ENCODE measurements at regions not wholly inside any gene's neighbourhood (a gene's known extent, or its start where the extent isn't known, plus 50 kb on each side); places are given as distances from the start of the nearest gene placed in this dataset.

DNA sequence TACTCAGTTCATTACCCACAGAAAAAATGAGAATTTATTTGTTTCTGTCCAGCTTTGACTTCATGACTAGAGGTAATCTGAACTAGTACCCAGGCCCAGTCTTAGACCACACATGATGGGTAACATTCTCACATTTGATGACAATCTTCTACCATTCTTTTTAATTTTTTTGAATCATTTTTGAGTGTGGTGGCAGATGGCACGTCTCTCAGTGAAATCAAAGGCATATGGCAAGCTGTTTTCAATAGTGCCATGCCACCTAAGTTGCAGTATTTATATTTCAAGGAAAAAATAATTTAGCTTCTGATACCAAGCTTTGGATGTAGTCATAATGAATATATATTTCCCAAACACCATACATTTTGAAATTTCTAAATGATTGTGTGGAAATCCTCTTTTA is 88.8 kb upstream of the HS3ST5 start:
- Histone ChIP-seq H3K36me3 (ENCODE audit: control insufficient read depth in 2 of 3, insufficient read depth in 3 of 3, low read length in 3 of 3) (no peaks in the 10 kb centered on the region), H3K9me3 (ENCODE audit: control insufficient read depth in 2 of 3, low read length in 3 of 3) (no peaks in the 10 kb centered on the region), H3K27me3 (ENCODE audit: control insufficient read depth in 2 of 2, insufficient read depth in 2 of 2, low read length in 2 of 2) (no peaks in the 10 kb centered on the region), H3K4me1 (ENCODE audit: control insufficient read depth in 2 of 2, insufficient read depth in 2 of 2, low read length in 2 of 2) (no peaks in the 10 kb centered on the region), H3K27ac (ENCODE audit: low read depth, low read length) (no peak overlapping the region), H3K4me3 (ENCODE audit: low read length) (no peak overlapping the region)
- Mint-ChIP-seq H3K4me1 (peaks cover 0 to 5% (median 0%) of the 10 kb centered on the region in 7 donors), H3K9me3 (peaks cover 0 to 7% (median 0%) of the 10 kb centered on the region in 11 donors), H3K4me3 (no peak overlapping the region), H3K27me3 (peaks cover 0 to 11% (median 4%) of the 10 kb centered on the region in 5 donors), H3K36me3 (no peaks in the 10 kb centered on the region), H3K27ac (no peak overlapping the region)
- intact Hi-C loops (cut with micrococcal nuclease), result no loop called here
- DNase-seq (no peak), ATAC-seq (no peak)
- CTCF ChIA-PET, result no interaction called here
- POLR2A ChIA-PET, result no interaction called here

DNA sequence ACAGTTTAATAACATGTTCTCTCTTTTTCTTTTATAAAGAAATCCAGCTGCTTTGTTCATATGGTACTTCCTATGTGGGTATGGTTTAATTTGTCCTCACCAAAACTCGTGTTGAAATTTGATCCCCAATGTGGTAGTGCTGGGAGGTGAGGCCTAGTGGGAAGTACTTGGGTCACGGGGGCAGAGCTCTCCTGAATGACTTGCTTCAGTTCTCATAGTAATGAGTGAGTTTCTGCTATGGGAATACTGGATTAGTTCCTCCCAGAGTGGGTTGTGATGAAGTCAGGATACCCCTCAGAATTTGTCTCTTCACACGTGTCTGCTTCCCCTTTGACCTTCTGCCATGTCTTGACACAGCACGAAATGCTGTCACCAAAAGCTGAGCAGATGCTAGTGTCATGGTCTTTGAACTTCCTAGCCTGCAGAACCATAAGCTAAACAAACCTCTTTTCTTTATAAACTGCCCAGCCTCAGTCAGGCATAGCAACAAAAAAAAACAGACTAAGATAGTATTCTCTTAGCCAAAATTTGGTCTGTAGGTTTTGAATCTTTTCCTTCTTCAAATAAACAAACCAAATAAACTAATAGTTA is 87.8 kb upstream of the HS3ST5 start:
- intact Hi-C loops (cut with micrococcal nuclease), result no loop called here
- H3K4me3 ChIP-seq (ENCODE audit: low read length), result no peak overlapping the region
- no peak overlapping the region for H3K27ac ChIP-seq (ENCODE audit: low read depth, low read length)
- Mint-ChIP-seq H3K4me3 (no peak overlapping the region), H3K27me3 (peaks cover 0 to 11% (median 5%) of the 10 kb centered on the region in 5 donors), H3K36me3 (no peaks in the 10 kb centered on the region), H3K9me3 (peaks cover 0 to 9% (median 0%) of the 10 kb centered on the region in 11 donors), H3K4me1 (peaks cover 0 to 5% (median 0%) of the 10 kb centered on the region in 7 donors), H3K27ac (no peak overlapping the region)
- ChIA-PET CTCF (interaction anchor here (0.6 kb wide), 1 partner anchor 9 kb away, joined by 3 read pairs; no protein-coding TSS in a partner anchor), POLR2A (no interaction called here)
- ATAC-seq (no peak), DNase-seq (no peak)
- H3K9me3 ChIP-seq (ENCODE audit: control insufficient read depth in 2 of 3, low read length in 3 of 3), result no peaks in the 10 kb centered on the region
- no peaks in the 10 kb centered on the region for H3K4me1 ChIP-seq (ENCODE audit: control insufficient read depth in 2 of 2, insufficient read depth in 2 of 2, low read length in 2 of 2)
- H3K27me3 ChIP-seq (ENCODE audit: control insufficient read depth in 2 of 2, insufficient read depth in 2 of 2, low read length in 2 of 2), result no peaks in the 10 kb centered on the region
- H3K36me3 ChIP-seq (ENCODE audit: control insufficient read depth in 2 of 3, insufficient read depth in 3 of 3, low read length in 3 of 3), result no peaks in the 10 kb centered on the region

DNA sequence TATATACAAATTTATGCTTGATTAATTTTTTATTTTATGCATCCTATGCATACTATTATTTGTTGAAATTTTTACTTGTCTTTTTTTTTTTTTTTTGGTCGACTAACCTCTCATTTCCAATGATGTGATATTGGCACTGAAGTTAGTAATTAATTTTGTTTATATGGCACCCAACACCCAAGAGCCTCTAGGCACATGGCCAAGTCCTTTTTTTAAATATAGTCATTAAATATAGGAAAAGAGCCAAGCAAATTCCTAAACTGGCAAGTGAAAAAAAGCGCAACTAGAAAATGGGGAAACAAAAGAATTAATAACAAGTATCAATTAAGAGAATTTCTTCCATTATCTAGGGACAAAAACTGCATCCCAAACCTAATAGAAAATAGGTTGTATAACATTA is 85.5 kb upstream of the HS3ST5 start:
- Histone ChIP-seq H3K36me3 (ENCODE audit: control insufficient read depth in 2 of 3, insufficient read depth in 3 of 3, low read length in 3 of 3) (no peaks in the 10 kb centered on the region), H3K27ac (ENCODE audit: low read depth, low read length) (no peak overlapping the region), H3K4me1 (ENCODE audit: control insufficient read depth in 2 of 2, insufficient read depth in 2 of 2, low read length in 2 of 2) (no peaks in the 10 kb centered on the region), H3K9me3 (ENCODE audit: control insufficient read depth in 2 of 3, low read length in 3 of 3) (no peaks in the 10 kb centered on the region), H3K4me3 (ENCODE audit: low read length) (no peak overlapping the region), H3K27me3 (ENCODE audit: control insufficient read depth in 2 of 2, insufficient read depth in 2 of 2, low read length in 2 of 2) (no peaks in the 10 kb centered on the region)
- intact Hi-C loops (cut with micrococcal nuclease), result no loop called here
- peaks cover 0 to 12% (median 0%) of the 10 kb centered on the region in 11 donors for H3K9me3 Mint-ChIP-seq
- no peak overlapping the region for H3K27ac Mint-ChIP-seq
- ATAC-seq (no peak), DNase-seq (no peak)
- ChIA-PET CTCF (no interaction called here), POLR2A (no interaction called here)
- no peaks in the 10 kb centered on the region for H3K36me3 Mint-ChIP-seq
- peaks cover 0 to 5% (median 0%) of the 10 kb centered on the region in 7 donors for H3K4me1 Mint-ChIP-seq
- peaks cover 0 to 11% (median 5%) of the 10 kb centered on the region in 5 donors for H3K27me3 Mint-ChIP-seq
- no peak overlapping the region for H3K4me3 Mint-ChIP-seq

DNA sequence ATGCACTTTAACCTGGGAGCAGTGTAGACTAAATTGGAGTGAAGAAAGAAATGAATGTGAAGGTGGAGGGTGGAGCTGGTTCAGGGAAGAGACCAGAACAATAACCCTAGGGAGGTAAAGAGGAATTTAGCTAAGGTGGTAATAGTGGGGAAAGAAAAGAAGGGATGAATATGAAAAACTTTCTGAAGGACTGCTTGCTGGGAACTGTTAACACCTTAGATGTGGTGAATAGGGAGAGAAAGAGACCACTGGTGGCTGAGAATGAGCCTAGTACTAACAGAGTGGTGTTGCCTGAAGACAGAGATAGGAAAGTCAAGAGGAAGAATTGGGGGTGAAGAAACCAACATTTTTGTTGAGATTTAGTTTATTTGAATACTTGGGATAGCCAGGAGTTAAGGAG is 78.4 kb upstream of the HS3ST5 start:
- CTCF ChIA-PET, result no interaction called here
- no peaks in the 10 kb centered on the region for H3K4me1 ChIP-seq (ENCODE audit: control insufficient read depth in 2 of 2, insufficient read depth in 2 of 2, low read length in 2 of 2)
- Mint-ChIP-seq H3K27ac (no peak overlapping the region), H3K4me1 (no peaks in the 10 kb centered on the region), H3K4me3 (no peak overlapping the region), H3K36me3 (no peaks in the 10 kb centered on the region), H3K27me3 (peaks cover 0 to 3% (median 0%) of the 10 kb centered on the region in 5 donors), H3K9me3 (peaks cover 0 to 29% (median 0%) of the 10 kb centered on the region in 11 donors)
- H3K27ac ChIP-seq (ENCODE audit: low read depth, low read length), result no peak overlapping the region
- no peak for DNase-seq
- no peaks in the 10 kb centered on the region for H3K9me3 ChIP-seq (ENCODE audit: control insufficient read depth in 2 of 3, low read length in 3 of 3)
- no peaks in the 10 kb centered on the region for H3K27me3 ChIP-seq (ENCODE audit: control insufficient read depth in 2 of 2, insufficient read depth in 2 of 2, low read length in 2 of 2)
- H3K36me3 ChIP-seq (ENCODE audit: control insufficient read depth in 2 of 3, insufficient read depth in 3 of 3, low read length in 3 of 3), result no peaks in the 10 kb centered on the region
- intact Hi-C loops (cut with micrococcal nuclease), result no loop called here
- ATAC-seq, result no peak
- POLR2A ChIA-PET, result no interaction called here
- H3K4me3 ChIP-seq (ENCODE audit: low read length), result no peak overlapping the region

DNA sequence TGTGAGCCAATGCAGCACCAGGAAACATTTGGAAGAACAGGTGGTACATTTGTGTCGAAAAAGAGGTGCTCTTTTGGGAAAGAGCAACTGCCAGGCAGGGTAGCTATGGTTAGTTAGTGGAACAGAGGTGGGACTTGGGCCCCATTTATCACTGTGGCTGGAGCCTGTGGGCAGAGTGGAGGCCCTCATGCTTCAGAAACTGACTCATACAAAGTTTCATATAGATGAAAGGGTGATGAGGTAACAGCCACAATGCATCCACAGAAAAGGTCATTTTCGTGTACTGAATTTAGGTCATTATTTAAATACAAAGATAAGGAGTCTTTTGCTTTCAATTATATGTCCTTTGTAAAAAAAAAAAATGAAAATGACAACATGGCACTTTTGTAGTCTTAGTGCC is 76.4 kb upstream of the HS3ST5 start:
- H3K36me3 ChIP-seq (ENCODE audit: control insufficient read depth in 2 of 3, insufficient read depth in 3 of 3, low read length in 3 of 3), result no peaks in the 10 kb centered on the region
- CTCF ChIA-PET, result no interaction called here
- H3K4me3 ChIP-seq (ENCODE audit: low read length), result no peak overlapping the region
- ATAC-seq, result no peak
- H3K4me1 ChIP-seq (ENCODE audit: control insufficient read depth in 2 of 2, insufficient read depth in 2 of 2, low read length in 2 of 2), result no peaks in the 10 kb centered on the region
- no peak overlapping the region for H3K27ac ChIP-seq (ENCODE audit: low read depth, low read length)
- H3K9me3 ChIP-seq (ENCODE audit: control insufficient read depth in 2 of 3, low read length in 3 of 3), result no peaks in the 10 kb centered on the region
- DNase-seq, result no peak
- Mint-ChIP-seq H3K9me3 (peaks cover 0 to 17% (median 3%) of the 10 kb centered on the region in 11 donors), H3K36me3 (no peaks in the 10 kb centered on the region), H3K27ac (no peak overlapping the region), H3K27me3 (peaks cover 0 to 3% (median 0%) of the 10 kb centered on the region in 5 donors), H3K4me3 (no peak overlapping the region), H3K4me1 (no peaks in the 10 kb centered on the region)
- POLR2A ChIA-PET, result no interaction called here
- H3K27me3 ChIP-seq (ENCODE audit: control insufficient read depth in 2 of 2, insufficient read depth in 2 of 2, low read length in 2 of 2), result no peaks in the 10 kb centered on the region
- intact Hi-C loops (cut with micrococcal nuclease), result no loop called here

DNA sequence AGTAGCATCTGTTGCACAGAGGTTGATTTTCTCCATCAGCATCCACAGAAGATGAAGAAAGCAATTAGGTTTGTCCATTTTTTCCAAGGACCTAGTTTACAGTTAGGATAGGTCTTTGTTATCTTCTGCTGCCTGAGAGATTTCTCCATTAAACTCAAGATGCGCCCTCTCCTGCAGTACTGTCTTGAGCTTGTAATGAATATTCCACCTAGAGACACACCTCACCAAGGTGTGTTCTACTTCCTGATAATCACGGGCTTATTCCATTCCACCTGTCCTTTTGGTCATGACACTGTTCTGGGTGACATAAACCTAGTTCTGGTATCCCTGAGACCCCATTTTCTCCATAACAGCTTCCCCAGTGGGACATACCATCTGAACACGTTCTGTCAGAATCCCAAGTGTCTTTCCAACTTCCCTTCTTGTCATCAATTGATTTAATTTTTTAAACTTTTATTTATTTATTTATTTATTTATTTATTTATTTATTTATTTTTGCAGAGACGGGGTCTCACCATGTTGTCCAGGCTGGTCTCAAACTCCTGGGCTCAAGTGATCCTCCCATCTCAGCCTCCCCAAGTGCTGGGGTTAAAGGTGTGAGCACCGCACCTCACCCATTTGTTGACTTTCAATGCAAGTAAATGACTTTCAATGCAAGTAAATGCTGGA is 75.6 kb upstream of the HS3ST5 start:
- Mint-ChIP-seq H3K27ac (no peak overlapping the region), H3K27me3 (peaks cover 0 to 3% (median 0%) of the 10 kb centered on the region in 5 donors), H3K9me3 (peaks cover 0 to 17% (median 1%) of the 10 kb centered on the region in 11 donors), H3K36me3 (no peaks in the 10 kb centered on the region), H3K4me3 (no peak overlapping the region), H3K4me1 (no peaks in the 10 kb centered on the region)
- intact Hi-C loops (cut with micrococcal nuclease), result no loop called here
- POLR2A ChIA-PET, result no interaction called here
- Histone ChIP-seq H3K9me3 (ENCODE audit: control insufficient read depth in 2 of 3, low read length in 3 of 3) (no peaks in the 10 kb centered on the region), H3K27me3 (ENCODE audit: control insufficient read depth in 2 of 2, insufficient read depth in 2 of 2, low read length in 2 of 2) (no peaks in the 10 kb centered on the region), H3K36me3 (ENCODE audit: control insufficient read depth in 2 of 3, insufficient read depth in 3 of 3, low read length in 3 of 3) (no peaks in the 10 kb centered on the region), H3K4me1 (ENCODE audit: control insufficient read depth in 2 of 2, insufficient read depth in 2 of 2, low read length in 2 of 2) (no peaks in the 10 kb centered on the region), H3K4me3 (ENCODE audit: low read length) (no peak overlapping the region), H3K27ac (ENCODE audit: low read depth, low read length) (no peak overlapping the region)
- no peak for DNase-seq
- ATAC-seq, result no peak
- CTCF ChIA-PET, result no interaction called here

DNA sequence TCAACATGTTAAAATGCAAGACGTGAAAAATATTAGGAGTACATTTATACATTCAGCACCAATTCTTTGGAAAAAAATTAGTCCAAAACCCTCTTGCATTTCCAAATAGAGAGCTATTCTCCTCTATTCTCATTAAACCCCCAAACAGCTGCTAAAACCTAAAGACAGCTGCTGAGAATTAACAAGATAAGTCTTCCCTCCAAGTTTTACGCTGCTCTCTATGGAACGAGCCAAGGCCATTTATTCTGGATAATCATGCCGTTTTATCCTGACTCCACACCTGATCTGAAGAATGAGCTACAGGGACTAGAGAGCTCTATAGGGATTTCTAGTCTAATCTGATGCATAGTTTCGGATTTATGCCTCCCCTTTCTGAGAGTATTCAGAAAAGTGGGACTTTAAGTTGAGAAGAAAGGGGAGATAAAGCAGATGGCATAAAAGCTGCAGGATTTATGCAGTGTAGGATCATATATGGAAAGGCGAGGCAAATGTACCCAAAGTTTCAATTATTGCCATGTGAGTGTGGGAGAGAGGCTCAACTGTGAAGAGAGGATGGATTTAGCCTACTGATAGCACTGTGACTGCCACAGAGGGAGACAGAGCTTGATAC is 64.7 kb upstream of the HS3ST5 start:
- H3K27me3 Mint-ChIP-seq, result no peaks in the 10 kb centered on the region
- CTCF ChIA-PET, result no interaction called here
- Histone ChIP-seq H3K27ac (ENCODE audit: low read depth, low read length) (no peak overlapping the region), H3K4me3 (ENCODE audit: low read length) (no peak overlapping the region), H3K36me3 (ENCODE audit: control insufficient read depth in 2 of 3, insufficient read depth in 3 of 3, low read length in 3 of 3) (no peaks in the 10 kb centered on the region), H3K27me3 (ENCODE audit: control insufficient read depth in 2 of 2, insufficient read depth in 2 of 2, low read length in 2 of 2) (no peaks in the 10 kb centered on the region), H3K9me3 (ENCODE audit: control insufficient read depth in 2 of 3, low read length in 3 of 3) (no peaks in the 10 kb centered on the region), H3K4me1 (ENCODE audit: control insufficient read depth in 2 of 2, insufficient read depth in 2 of 2, low read length in 2 of 2) (no peaks in the 10 kb centered on the region)
- intact Hi-C loops (cut with micrococcal nuclease), result no loop called here
- H3K4me1 Mint-ChIP-seq, result no peaks in the 10 kb centered on the region
- ATAC-seq (no peak), DNase-seq (no peak)
- POLR2A ChIA-PET, result no interaction called here
- peaks cover 0 to 7% (median 0%) of the 10 kb centered on the region in 11 donors for H3K9me3 Mint-ChIP-seq
- H3K36me3 Mint-ChIP-seq, result no peaks in the 10 kb centered on the region
- H3K27ac Mint-ChIP-seq, result no peak overlapping the region
- H3K4me3 Mint-ChIP-seq, result no peak overlapping the region

Data from naive thymus-derived CD4-positive, alpha-beta T cell (primary cell).